RWPE1 (cell line): ENCODE measurements at regions not wholly inside any gene's neighbourhood (a gene's known extent, or its start where the extent isn't known, plus 50 kb on each side); places are given as distances from the start of the nearest gene placed in this dataset.

Experiments used
- CTCF ChIA-PET: fragments of 350-600 bp; sonication (Branson Sonifier 250); formaldehyde crosslinking; extraction: SDS; loops from one replicate; lab custom pipeline; 2021; lab: Yijun Ruan, JAX
- POLR2A ChIA-PET: fragments of 400-600 bp; formaldehyde crosslinking; extraction: SDS; loops from one replicate; lab custom pipeline; 2020; ENCODE audit warnings: antibody characterized with exemption; ENCODE audit not compliant: low non-redundant PET; lab: Yijun Ruan, JAX
- DNase-seq: peaks from one replicate; pipeline ENCODE4 v3.0.0; 2012; ENCODE audit warnings: low spot score
- H3K27ac ChIP-seq: fragments of 450-650 bp; 2 replicates; pipeline ENCODE4 v1.5.1; 2017
- TF ChIP-seq, protein P1 (sequence below): fragments of 450-650 bp; conservative IDR thresholded peaks from 2 replicates; pipeline ENCODE4 v1.5.1; 2017; ENCODE audit warnings: low read depth, mild to moderate bottlenecking

DNA sequence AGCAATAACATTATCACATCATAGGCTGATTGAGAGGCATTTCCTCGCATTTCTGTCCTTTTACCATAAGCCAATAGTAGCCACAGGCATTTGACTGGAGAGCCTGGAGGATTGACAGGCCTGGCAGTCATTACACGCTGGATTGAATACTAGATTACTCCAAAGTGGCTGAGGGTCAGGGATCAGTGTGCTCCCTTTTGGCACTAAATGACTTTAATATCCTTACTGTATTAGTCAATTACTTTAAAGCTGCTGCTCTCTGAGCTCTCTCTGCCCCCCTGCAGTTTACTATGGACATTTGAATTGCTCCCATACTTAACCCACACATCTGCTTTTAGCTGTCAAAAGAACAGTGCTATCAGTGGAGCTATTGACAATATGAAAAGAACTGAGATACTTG, 302.0 kb downstream of the TFEC start:
- TF ChIP-seq, protein P1, sequence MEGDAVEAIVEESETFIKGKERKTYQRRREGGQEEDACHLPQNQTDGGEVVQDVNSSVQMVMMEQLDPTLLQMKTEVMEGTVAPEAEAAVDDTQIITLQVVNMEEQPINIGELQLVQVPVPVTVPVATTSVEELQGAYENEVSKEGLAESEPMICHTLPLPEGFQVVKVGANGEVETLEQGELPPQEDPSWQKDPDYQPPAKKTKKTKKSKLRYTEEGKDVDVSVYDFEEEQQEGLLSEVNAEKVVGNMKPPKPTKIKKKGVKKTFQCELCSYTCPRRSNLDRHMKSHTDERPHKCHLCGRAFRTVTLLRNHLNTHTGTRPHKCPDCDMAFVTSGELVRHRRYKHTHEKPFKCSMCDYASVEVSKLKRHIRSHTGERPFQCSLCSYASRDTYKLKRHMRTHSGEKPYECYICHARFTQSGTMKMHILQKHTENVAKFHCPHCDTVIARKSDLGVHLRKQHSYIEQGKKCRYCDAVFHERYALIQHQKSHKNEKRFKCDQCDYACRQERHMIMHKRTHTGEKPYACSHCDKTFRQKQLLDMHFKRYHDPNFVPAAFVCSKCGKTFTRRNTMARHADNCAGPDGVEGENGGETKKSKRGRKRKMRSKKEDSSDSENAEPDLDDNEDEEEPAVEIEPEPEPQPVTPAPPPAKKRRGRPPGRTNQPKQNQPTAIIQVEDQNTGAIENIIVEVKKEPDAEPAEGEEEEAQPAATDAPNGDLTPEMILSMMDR: no peak
- H3K27ac ChIP-seq: no peak overlapping the region
- ChIA-PET CTCF (interaction anchor here (0.7 kb wide), 1 partner anchor 194 kb away, joined by 3 read pairs; no protein-coding TSS in a partner anchor), POLR2A (no interaction called here)
- DNase-seq: no peak

DNA sequence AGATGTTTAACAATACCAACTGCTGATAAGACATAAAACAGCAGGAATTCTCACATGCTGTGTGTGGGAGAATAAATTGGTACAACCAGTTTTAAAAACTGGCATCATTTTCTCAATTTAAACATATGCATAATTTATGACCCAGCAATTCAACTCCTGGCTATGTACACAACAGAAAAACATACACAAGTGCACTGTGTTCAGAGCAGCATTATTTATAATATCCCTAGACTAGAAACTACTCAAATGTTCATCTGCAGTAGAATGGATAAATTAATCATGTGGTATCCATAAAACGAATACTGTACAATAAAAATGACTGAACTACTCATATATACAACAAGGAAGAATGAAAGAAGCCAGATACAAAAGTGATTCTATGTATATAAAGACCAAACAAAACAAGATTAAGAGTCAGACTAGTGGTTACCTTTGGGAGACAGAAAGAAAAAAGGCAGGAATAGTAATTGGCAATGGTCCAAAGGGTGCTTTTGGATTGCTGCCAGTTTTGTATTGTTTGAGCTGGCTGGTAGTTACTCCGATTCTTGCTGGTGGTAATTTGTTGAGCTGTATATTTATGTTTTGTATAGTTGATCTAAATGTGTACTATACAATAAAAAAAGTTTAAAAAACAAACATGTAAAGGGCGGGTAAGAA, 306.0 kb downstream of the TFEC start:
- POLR2A ChIA-PET: no interaction called here
- TF ChIP-seq, protein P1: no peak
- DNase-seq: peak; percentile 1
- no peak overlapping the region for H3K27ac ChIP-seq
- CTCF ChIA-PET: interaction anchor here (0.7 kb wide), 2 partner anchors 452 to 859 kb away, joined by 3 read pairs; no protein-coding TSS in a partner anchor

DNA sequence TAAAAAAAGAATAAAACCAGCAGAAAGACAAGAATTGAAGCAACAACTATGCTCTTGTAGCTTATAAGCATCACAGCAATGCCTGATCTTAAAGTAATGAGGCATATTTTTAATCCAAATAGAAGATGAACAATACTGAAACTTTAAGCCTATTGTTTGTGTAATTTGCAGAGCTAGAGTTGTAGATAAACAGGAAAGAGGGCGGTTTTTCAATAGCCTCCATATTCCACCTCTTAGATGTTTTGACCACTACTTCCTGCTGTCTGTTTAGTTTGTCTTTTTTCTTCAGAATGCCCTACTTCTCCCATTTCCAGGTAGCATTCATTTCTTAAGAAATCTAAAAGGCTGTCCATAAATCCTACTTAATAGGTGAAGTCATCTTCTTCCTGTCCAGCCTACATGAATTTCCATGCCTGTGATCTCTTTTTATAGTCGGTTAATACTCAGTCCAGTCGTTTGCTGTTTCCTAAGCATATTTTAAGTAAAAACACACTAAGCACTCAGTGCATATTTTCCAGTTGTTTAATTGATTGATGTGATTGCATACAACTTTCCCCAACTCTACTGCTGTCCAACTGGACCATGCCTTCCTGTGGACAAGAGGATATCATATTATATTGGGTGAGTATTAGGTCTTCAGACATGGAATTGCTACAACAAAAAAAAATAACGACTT, 308.1 kb downstream of the TFEC start:
- H3K27ac ChIP-seq: no peak overlapping the region
- no peak for DNase-seq
- POLR2A ChIA-PET: no interaction called here
- CTCF ChIA-PET: interaction anchor here (0.6 kb wide), 1 partner anchor 49 kb away, joined by 3 read pairs; no protein-coding TSS in a partner anchor
- TF ChIP-seq, protein P1: no peak

DNA sequence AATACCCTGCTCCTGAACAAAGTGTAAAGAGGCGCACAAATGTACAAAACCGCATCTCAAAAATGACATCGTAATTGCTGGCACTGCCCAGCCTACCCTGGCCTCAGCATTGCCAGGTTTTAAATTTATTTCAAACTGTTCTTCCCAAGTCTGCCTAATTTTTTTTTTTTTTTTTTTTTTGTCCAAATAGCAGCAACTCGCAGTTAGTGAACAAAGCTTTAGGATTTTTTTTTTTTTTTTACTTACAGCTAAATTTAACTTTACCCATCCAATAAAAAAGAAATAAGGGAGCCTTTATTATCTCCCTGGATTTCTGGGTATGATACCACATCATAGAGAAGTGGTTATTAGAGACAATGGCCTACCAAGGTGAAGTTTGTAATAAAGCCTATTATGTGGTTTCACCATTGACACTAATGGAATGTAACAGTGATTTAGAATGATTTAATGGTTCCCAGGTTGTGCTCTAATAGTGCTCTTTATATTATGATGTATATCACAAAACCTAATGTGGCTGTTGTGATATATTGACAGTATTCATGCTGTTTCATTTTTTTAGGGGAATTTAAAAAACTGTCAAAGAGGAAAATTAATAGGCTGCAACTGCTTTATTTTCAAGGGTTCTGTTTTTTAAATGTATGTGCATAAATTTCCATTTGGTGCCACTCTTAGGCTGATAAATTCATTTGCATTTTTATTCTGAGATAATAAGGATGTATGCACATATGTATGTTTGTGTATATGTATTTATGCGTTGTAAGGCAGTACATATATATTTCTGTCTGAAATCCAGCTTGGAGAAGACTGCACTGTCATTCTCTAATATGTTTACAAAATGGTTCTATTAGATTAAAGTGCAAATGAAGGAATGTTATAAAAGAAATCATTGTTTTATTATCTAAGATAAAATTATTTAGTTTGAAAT, 309.0 kb downstream of the TFEC start:
- TF ChIP-seq, protein P1: no peak
- no peak overlapping the region for H3K27ac ChIP-seq
- no peak for DNase-seq
- CTCF ChIA-PET: no interaction called here
- POLR2A ChIA-PET: no interaction called here

DNA sequence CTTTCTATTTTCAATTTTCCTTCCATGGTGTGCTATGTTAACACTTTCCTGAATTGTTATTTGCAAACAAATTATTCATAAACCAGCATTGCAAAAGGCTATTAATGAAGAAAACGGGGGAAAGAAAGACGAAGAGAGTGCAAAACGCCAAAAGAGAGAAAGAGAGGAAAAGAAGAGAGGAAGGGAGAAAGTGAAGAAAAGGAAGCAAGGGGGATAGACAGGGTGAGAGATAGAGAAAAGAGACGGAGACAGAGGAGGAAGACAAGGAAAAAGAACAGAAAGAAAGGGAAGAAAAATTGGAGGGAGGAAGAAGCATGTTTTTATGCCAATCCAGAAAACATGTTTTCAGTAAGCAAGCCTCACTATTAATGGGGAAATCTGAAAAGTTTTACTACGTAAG, 310.6 kb downstream of the TFEC start:
- TF ChIP-seq, protein P1: no peak

DNA sequence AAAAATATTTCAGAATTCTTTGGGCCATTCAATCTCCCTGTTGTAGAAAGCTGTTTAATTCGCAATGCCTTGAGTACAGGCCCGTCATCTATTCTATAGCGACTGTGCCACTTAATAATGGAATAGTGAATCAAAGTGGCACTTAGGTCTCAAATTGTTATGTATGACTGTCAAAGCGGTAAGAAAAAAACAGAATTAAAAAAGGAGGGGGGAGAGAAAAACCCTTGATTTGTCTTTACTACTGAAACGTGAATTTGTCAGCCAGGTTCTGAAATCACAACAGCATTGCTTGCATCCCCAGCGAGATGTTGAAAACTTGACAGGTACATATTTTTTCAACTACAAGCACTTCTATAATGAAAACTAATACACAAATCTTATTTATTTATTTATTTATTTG, 320.9 kb downstream of the TFEC start:
- H3K27ac ChIP-seq: no peak overlapping the region
- TF ChIP-seq, protein P1: no peak
- DNase-seq: no peak
- POLR2A ChIA-PET: no interaction called here
- CTCF ChIA-PET: no interaction called here

More for the DNA sequence above, 310.6 kb downstream of the TFEC start:
- ChIA-PET POLR2A (no interaction called here), CTCF (no interaction called here)
- DNase-seq: no peak
- H3K27ac ChIP-seq: no peak overlapping the region
